SK-N-SH (cell line): ENCODE measurements at regions not wholly inside any gene's neighbourhood (a gene's known extent, or its start where the extent isn't known, plus 50 kb on each side); places are given as distances from the start of the nearest gene placed in this dataset.

Experiments used
- CTCF ChIA-PET: fragments of 300-600, 350-600 bp; formaldehyde crosslinking; extraction: SDS; loops from one replicate; lab custom pipeline; 2021; lab: Yijun Ruan, JAX
- POLR2A ChIA-PET: fragments of 350-600 bp; sonication (Branson Sonifier 250); formaldehyde crosslinking; extraction: SDS; loops from one replicate; lab custom pipeline; 2020; ENCODE audit warnings: antibody characterized with exemption, inconsistent platforms; lab: Yijun Ruan, JAX
- DNase-seq: peaks from one replicate; pipeline ENCODE4 v3.0.0; 2012
- H2AFZ ChIP-seq: fragments of 200-600 bp; sonication (generic); 2 replicates; pipeline ENCODE4 v1.8.1; 2016; ENCODE audit warnings: antibody characterized with exemption, mild to moderate bottlenecking, low read depth
- H3F3A ChIP-seq: fragments of 200-600 bp; sonication (generic); replicated peaks from 2 replicates; pipeline ENCODE3; 2016; ENCODE audit warnings: antibody characterized with exemption, mild to moderate bottlenecking; ENCODE audit not compliant: insufficient read depth
- H3K27ac ChIP-seq, 2 experiments: fragments of 200-500 bp in 1 of 2; fragments of 200-600 bp in 1 of 2; sonication (Bioruptor generic) in 1 of 2; sonication (generic), shearing (Covaris generic) in 1 of 2; 2 replicates each; pipeline versions ENCODE4 v1.5.1 to v1.6.1; 2014 to 2016; ENCODE audit warnings: low read depth in 2 of 2, inconsistent platforms in 1 of 2, low read length in 1 of 2, mild to moderate bottlenecking in 1 of 2, mixed read lengths in 1 of 2
- H3K27me3 ChIP-seq: fragments of 200-600 bp; sonication (generic), shearing (Covaris generic); 2 replicates; pipeline ENCODE4 v1.6.1; 2016; ENCODE audit warnings: mixed run types; ENCODE audit not compliant: insufficient read depth
- H3K36me3 ChIP-seq, 2 experiments: fragments of 200-500 bp in 1 of 2; fragments of 200-600 bp in 1 of 2; sonication (Bioruptor generic) in 1 of 2; sonication (generic) in 1 of 2; replicated peaks in 1 of 2; 2 replicates each; pipeline versions ENCODE3 to v1.5.1; 2014 to 2016; ENCODE audit warnings: low read length in 1 of 2, mild to moderate bottlenecking in 1 of 2; ENCODE audit not compliant: insufficient read depth in 2 of 2, control insufficient read depth in 1 of 2
- H3K4me1 ChIP-seq, 2 experiments: fragments of 200-500 bp in 1 of 2; fragments of 200-600 bp in 1 of 2; sonication (Bioruptor generic) in 1 of 2; sonication (generic), shearing (Covaris generic) in 1 of 2; 2 replicates each; pipeline versions ENCODE4 v1.5.1 to v1.6.1; 2014 to 2016; ENCODE audit warnings: low read depth in 1 of 2, low read length in 1 of 2, mixed run types in 1 of 2; ENCODE audit not compliant: insufficient read depth in 2 of 2, control insufficient read depth in 1 of 2
- H3K4me2 ChIP-seq: fragments of 200-600 bp; sonication (generic), shearing (Covaris generic); 2 replicates; pipeline ENCODE4 v1.6.1; 2017; ENCODE audit warnings: mixed run types
- H3K4me3 ChIP-seq, 2 experiments: fragments of 200-500 bp in 1 of 2; fragments of 200-600 bp in 1 of 2; sonication (Bioruptor generic) in 1 of 2; sonication (generic), shearing (Covaris generic) in 1 of 2; 2 replicates each; pipeline versions ENCODE4 v1.5.1 to v1.8.1; 2014 to 2016; ENCODE audit warnings: low read depth in 2 of 2, inconsistent platforms in 1 of 2, low read length in 1 of 2, mild to moderate bottlenecking in 1 of 2, mixed read lengths in 1 of 2, moderate library complexity in 1 of 2
- H3K79me2 ChIP-seq: fragments of 200-600 bp; sonication (generic); 2 replicates; pipeline ENCODE4 v1.8.1; 2017; ENCODE audit warnings: mild to moderate bottlenecking; ENCODE audit not compliant: insufficient read depth
- H3K9ac ChIP-seq: fragments of 200-600 bp; sonication (generic); 2 replicates; pipeline ENCODE4 v1.6.1; 2017; ENCODE audit warnings: mixed run types
- H3K9me2 ChIP-seq: fragments of 200-600 bp; sonication (generic); 2 replicates; pipeline ENCODE4 v1.6.1; 2017; ENCODE audit warnings: mixed run types
- H3K9me3 ChIP-seq: fragments of 200-600 bp; sonication (generic); 2 replicates; pipeline ENCODE4 v1.6.1; 2017; ENCODE audit warnings: mixed run types, mild to moderate bottlenecking, moderate library complexity
- H4K20me1 ChIP-seq: fragments of 200-600 bp; sonication (generic); 2 replicates; pipeline ENCODE4 v1.6.1; 2017; ENCODE audit warnings: mild to moderate bottlenecking, mixed run types; ENCODE audit not compliant: insufficient read depth
- CHD2 ChIP-seq: fragments of 150-350 bp; IDR thresholded peaks from 2 replicates; pipeline ENCODE4 v1.6.1; 2018; ENCODE audit warnings: low read length; ENCODE audit not compliant: partially characterized antibody
- EP300 ChIP-seq, 2 experiments: IDR thresholded peaks; 2 replicates each; pipeline versions ENCODE4 v1.4.0 to v1.6.1; 2012; ENCODE audit warnings: borderline replicate concordance in 1 of 2, low read depth in 1 of 2, low read length in 1 of 2
- EZH2phosphoT487 ChIP-seq: fragments of 200-600 bp; sonication (generic); IDR thresholded peaks from 2 replicates; pipeline ENCODE4 v1.6.1; 2017; ENCODE audit warnings: low read depth, mixed run types, mild to moderate bottlenecking, antibody characterized with exemption, moderate library complexity, borderline replicate concordance
- FOXJ3 ChIP-seq: sonication (generic); formaldehyde crosslinking; IDR thresholded peaks from 2 replicates; pipeline ENCODE4 v1.5.1; 2020; ENCODE audit warnings: mild to moderate bottlenecking, missing genetic modification reagents
- GABPA ChIP-seq: IDR thresholded peaks from 2 replicates; pipeline ENCODE4 v1.4.0; 2012; ENCODE audit warnings: low read depth, mild to moderate bottlenecking
- GATA2 ChIP-seq: sonication (generic); formaldehyde crosslinking; IDR thresholded peaks from 2 replicates; pipeline ENCODE4 v1.5.0; 2020; ENCODE audit warnings: mild to moderate bottlenecking, missing genetic modification reagents
- MEF2A ChIP-seq: IDR thresholded peaks from 2 replicates; pipeline ENCODE4 v1.4.0; 2012; ENCODE audit warnings: low read depth, borderline replicate concordance
- MXI1 ChIP-seq: IDR thresholded peaks from 2 replicates; pipeline ENCODE4 v1.6.1; 2012; ENCODE audit warnings: mild to moderate bottlenecking, low read depth, low read length, improper control_type of control experiment
- NFIC ChIP-seq: IDR thresholded peaks from 2 replicates; pipeline ENCODE4 v1.4.0; 2012; ENCODE audit warnings: borderline replicate concordance
- POLR2AphosphoS5 ChIP-seq: IDR thresholded peaks from 2 replicates; pipeline ENCODE4 v1.6.1; 2012; ENCODE audit warnings: low read depth, low read length
- RAD21 ChIP-seq: IDR thresholded peaks from 2 replicates; pipeline ENCODE4 v1.6.1; 2012; ENCODE audit warnings: mild to moderate bottlenecking, low read length
- SIN3A ChIP-seq: IDR thresholded peaks from 2 replicates; pipeline ENCODE4 v1.6.1; 2012; ENCODE audit warnings: low read depth, mild to moderate bottlenecking, low read length, moderate library complexity, borderline replicate concordance
- SMC3 ChIP-seq: IDR thresholded peaks from 2 replicates; pipeline ENCODE4 v1.6.1; 2012; ENCODE audit warnings: low read depth, low read length, improper control_type of control experiment
- TEAD4 ChIP-seq: IDR thresholded peaks from 2 replicates; pipeline ENCODE4 v1.4.0; 2012; ENCODE audit warnings: mild to moderate bottlenecking, borderline replicate concordance; ENCODE audit not compliant: insufficient read depth
- YY1 ChIP-seq: IDR thresholded peaks from 2 replicates; pipeline ENCODE4 v1.4.0; 2012; ENCODE audit warnings: low read depth, mild to moderate bottlenecking
- WGBS: methylation state at CpG from one replicate; pipeline ENCODE4 v1.1.6; 2017; ENCODE audit warnings: low lambda C conversion rate; 5-methylcytosine and 5-hydroxymethylcytosine counted together
- TF ChIP-seq, protein P1 (sequence below): fragments of 150-350 bp; IDR thresholded peaks from 2 replicates; pipeline ENCODE4 v1.6.1; 2017; ENCODE audit warnings: antibody characterized with exemption, low read length, low read depth, borderline replicate concordance
- TF ChIP-seq, protein P2 (sequence below): IDR thresholded peaks from 2 replicates; pipeline ENCODE4; 2012
- TF ChIP-seq, protein P3 (sequence below): fragments of 150-350 bp; IDR thresholded peaks from 2 replicates; pipeline ENCODE4 v1.6.1; 2016; ENCODE audit warnings: mild to moderate bottlenecking, low read depth, low read length
- TF ChIP-seq, protein P4 (sequence below): IDR thresholded peaks from 2 replicates; pipeline ENCODE4 v1.4.0; 2012; ENCODE audit warnings: low read depth, borderline replicate concordance

DNA sequence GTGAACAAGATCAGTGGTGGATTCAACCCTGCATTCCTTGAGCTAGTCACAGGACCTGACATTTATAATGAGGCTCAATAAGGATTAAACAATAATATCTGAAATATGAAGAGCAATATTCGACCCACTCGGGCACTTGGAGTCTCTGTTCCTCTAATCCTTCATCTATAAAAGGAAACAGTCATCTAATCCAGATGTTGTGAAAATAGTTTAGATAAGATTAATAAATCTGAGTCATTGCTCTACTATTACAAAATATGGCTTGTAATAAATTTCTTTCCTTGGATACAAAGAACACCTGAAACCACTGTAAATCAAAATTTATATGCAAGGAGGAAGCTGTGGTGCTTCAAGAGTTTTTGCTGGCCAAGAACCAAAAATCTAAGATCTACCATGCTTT lies 846.9 kb upstream of the ACVR2A start:
- CTCF ChIA-PET = interaction anchor here (0.6 kb wide), 1 partner anchor 307 kb away, joined by 3 read pairs; no protein-coding TSS in a partner anchor
- H3K27me3 ChIP-seq = no peaks in the 10 kb centered on the region
- no peak overlapping the region for H3K9ac ChIP-seq
- POLR2A ChIA-PET = no interaction called here
- H3K4me2 ChIP-seq = no peak overlapping the region
- no peak for TF ChIP-seq FOXJ3 (CRISPR knock-in tag)
- TF ChIP-seq EP300 (IDR thresholded peaks at IDR 0.05; ENCODE audit: borderline replicate concordance in 1 of 2, low read depth in 1 of 2, low read length in 1 of 2) = peak in 1 of 2 experiments; percentile 23; a peak in 1 of 4 replicates
- no peak for TF ChIP-seq CHD2
- no peak for TF ChIP-seq POLR2AphosphoS5
- TF ChIP-seq, protein P1, sequence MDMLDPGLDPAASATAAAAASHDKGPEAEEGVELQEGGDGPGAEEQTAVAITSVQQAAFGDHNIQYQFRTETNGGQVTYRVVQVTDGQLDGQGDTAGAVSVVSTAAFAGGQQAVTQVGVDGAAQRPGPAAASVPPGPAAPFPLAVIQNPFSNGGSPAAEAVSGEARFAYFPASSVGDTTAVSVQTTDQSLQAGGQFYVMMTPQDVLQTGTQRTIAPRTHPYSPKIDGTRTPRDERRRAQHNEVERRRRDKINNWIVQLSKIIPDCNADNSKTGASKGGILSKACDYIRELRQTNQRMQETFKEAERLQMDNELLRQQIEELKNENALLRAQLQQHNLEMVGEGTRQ = no peak
- no peak for TF ChIP-seq NFIC
- TF ChIP-seq EZH2phosphoT487 = no peak
- no peak for TF ChIP-seq SIN3A
- TF ChIP-seq, all 33 proteins: peak for 1
- H3K4me3 ChIP-seq = no peak overlapping the region
- no peak overlapping the region for H2AFZ ChIP-seq
- 3% methylated on average over 2 of the region's 2 CpGs for WGBS
- H3K79me2 ChIP-seq = no peaks in the 10 kb centered on the region
- H3K4me1 ChIP-seq = no peaks in the 10 kb centered on the region; a peak in 1 of 4 replicates
- H3K36me3 ChIP-seq = no peaks in the 10 kb centered on the region
- no peaks in the 10 kb centered on the region for H3K9me2 ChIP-seq
- DNase-seq = no peak
- no peaks in the 10 kb centered on the region for H3K9me3 ChIP-seq
- no peaks in the 10 kb centered on the region for H3F3A ChIP-seq
- no peak overlapping the region for H3K27ac ChIP-seq
- no peaks in the 10 kb centered on the region for H4K20me1 ChIP-seq

DNA sequence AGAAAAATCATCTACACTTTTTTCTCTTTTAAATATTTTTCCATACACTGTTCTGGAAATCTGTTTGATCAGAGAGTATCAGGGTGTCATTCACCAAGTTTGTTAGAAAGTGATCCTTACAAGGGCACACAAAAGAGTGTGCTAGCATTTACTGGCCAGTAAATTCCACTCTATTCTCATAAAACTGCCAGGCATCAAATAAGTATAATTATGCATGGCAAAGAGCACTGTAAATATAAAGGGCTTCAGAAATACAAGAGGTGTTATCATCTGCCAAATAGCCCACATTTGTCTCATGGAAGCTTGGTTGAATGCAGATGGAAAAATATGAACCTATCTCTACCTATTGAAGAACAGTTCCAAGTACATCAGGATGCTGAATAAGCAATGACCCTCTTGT lies 847.3 kb upstream of the ACVR2A start:
- H3K4me3 ChIP-seq = no peak overlapping the region
- no peaks in the 10 kb centered on the region; a peak in 1 of 4 replicates for H3K4me1 ChIP-seq
- no peak overlapping the region for H3K4me2 ChIP-seq
- H3K9me2 ChIP-seq = no peaks in the 10 kb centered on the region
- H3K79me2 ChIP-seq = no peaks in the 10 kb centered on the region
- no peak overlapping the region for H3K27ac ChIP-seq
- no peaks in the 10 kb centered on the region for H3K9me3 ChIP-seq
- ChIA-PET CTCF (no interaction called here), POLR2A (no interaction called here)
- H3K27me3 ChIP-seq = no peaks in the 10 kb centered on the region
- H3K36me3 ChIP-seq = no peaks in the 10 kb centered on the region
- H3F3A ChIP-seq = no peaks in the 10 kb centered on the region
- no peak overlapping the region for H3K9ac ChIP-seq
- no peaks in the 10 kb centered on the region for H4K20me1 ChIP-seq
- DNase-seq = no peak
- no peak overlapping the region for H2AFZ ChIP-seq
- TF ChIP-seq TEAD4 = no peak
- TF ChIP-seq GABPA = no peak
- TF ChIP-seq, protein P2, sequence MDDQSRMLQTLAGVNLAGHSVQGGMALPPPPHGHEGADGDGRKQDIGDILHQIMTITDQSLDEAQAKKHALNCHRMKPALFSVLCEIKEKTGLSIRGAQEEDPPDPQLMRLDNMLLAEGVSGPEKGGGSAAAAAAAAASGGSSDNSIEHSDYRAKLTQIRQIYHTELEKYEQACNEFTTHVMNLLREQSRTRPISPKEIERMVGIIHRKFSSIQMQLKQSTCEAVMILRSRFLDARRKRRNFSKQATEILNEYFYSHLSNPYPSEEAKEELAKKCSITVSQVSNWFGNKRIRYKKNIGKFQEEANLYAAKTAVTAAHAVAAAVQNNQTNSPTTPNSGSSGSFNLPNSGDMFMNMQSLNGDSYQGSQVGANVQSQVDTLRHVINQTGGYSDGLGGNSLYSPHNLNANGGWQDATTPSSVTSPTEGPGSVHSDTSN = no peak
- TF ChIP-seq, protein P3, sequence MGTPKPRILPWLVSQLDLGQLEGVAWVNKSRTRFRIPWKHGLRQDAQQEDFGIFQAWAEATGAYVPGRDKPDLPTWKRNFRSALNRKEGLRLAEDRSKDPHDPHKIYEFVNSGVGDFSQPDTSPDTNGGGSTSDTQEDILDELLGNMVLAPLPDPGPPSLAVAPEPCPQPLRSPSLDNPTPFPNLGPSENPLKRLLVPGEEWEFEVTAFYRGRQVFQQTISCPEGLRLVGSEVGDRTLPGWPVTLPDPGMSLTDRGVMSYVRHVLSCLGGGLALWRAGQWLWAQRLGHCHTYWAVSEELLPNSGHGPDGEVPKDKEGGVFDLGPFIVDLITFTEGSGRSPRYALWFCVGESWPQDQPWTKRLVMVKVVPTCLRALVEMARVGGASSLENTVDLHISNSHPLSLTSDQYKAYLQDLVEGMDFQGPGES = no peak
- no peak for TF ChIP-seq MXI1
- TF ChIP-seq, protein P4, sequence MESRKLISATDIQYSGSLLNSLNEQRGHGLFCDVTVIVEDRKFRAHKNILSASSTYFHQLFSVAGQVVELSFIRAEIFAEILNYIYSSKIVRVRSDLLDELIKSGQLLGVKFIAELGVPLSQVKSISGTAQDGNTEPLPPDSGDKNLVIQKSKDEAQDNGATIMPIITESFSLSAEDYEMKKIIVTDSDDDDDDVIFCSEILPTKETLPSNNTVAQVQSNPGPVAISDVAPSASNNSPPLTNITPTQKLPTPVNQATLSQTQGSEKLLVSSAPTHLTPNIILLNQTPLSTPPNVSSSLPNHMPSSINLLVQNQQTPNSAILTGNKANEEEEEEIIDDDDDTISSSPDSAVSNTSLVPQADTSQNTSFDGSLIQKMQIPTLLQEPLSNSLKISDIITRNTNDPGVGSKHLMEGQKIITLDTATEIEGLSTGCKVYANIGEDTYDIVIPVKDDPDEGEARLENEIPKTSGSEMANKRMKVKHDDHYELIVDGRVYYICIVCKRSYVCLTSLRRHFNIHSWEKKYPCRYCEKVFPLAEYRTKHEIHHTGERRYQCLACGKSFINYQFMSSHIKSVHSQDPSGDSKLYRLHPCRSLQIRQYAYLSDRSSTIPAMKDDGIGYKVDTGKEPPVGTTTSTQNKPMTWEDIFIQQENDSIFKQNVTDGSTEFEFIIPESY = no peak
- TF ChIP-seq MEF2A = no peak
- TF ChIP-seq, protein P1 = no peak
- TF ChIP-seq YY1 = no peak
- no peak for TF ChIP-seq RAD21
- TF ChIP-seq NFIC = no peak
- no peak for TF ChIP-seq SMC3
- no peak for TF ChIP-seq GATA2
